Left renal cortex interstitium (tissue), 4 donors: ENCODE measurements at regions not wholly inside any gene's neighbourhood (a gene's known extent, or its start where the extent isn't known, plus 50 kb on each side); places are given as distances from the start of the nearest gene placed in this dataset.

Source experiments
- DNase-seq, 4 donors: peaks; one replicate each; pipeline ENCODE4 v3.0.0-alpha.2; 2013; ENCODE audit warnings: low read depth in 4 of 4, low spot score in 2 of 4, missing footprints in 1 of 4

- DNase-seq = no peak
These were observed 230.1 kb upstream of the THBS1 start for GRCh38 chr15:39350785-39351184.

- DNase-seq = no peak
These were observed 226.7 kb upstream of the THBS1 start for GRCh38 chr15:39354189-39354588.

- no peak for DNase-seq
These were observed 223.2 kb upstream of the THBS1 start for GRCh38 chr15:39357480-39358268.

DNA sequence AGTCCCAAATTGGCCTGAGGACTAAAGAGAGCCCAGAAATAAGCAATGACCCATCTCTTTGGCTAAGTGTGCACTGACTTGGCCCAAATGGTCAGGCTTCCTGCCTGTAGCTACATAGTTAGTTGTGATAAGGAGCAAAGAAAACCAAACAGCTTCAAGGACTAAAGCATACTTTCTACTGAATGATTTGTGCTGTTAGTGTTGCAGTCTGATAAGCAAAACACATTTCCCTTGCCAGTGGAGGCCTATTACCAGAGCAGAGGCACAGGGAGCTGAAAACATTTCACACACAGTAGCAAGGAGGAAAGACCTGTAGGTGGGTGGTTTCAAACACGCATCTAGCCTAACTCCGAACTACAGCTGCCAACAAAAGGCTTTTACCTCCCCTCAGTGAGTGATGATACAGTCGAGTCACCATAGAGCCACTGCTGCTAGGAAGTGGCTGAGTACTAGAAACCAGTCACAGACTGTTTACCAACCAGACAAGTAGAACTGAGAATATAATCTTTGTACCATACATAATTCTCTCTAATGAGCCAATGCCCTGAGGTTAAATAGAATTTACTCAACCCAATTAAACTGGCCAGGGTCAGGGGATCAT is 222.3 kb upstream of the THBS1 start:
- DNase-seq = no peak

GRCh38 chr15:39359771-39360170 is 221.1 kb upstream of the THBS1 start:
- DNase-seq = no peak

GRCh38 chr15:39360452-39360851 is 220.4 kb upstream of the THBS1 start:
- no peak for DNase-seq

DNA sequence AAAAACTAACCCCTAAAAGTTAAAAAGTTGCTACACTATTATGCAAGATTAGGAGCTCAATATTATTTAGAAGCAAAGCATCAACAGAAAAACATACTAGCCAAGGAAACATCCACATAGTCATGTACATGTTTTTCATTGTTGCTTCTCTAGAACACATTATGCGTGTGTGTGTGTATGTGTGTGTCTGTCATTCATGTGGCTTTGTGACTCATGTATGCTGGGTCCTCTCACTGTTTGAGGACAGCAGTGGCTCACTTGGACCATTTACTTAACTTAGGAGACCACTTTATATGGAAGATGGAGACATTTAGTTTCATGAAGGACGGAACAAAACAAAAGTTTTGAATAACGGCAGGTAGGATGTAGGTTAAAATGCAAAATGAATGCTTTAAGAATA is 219.4 kb upstream of the THBS1 start:
- no peak for DNase-seq

DNA sequence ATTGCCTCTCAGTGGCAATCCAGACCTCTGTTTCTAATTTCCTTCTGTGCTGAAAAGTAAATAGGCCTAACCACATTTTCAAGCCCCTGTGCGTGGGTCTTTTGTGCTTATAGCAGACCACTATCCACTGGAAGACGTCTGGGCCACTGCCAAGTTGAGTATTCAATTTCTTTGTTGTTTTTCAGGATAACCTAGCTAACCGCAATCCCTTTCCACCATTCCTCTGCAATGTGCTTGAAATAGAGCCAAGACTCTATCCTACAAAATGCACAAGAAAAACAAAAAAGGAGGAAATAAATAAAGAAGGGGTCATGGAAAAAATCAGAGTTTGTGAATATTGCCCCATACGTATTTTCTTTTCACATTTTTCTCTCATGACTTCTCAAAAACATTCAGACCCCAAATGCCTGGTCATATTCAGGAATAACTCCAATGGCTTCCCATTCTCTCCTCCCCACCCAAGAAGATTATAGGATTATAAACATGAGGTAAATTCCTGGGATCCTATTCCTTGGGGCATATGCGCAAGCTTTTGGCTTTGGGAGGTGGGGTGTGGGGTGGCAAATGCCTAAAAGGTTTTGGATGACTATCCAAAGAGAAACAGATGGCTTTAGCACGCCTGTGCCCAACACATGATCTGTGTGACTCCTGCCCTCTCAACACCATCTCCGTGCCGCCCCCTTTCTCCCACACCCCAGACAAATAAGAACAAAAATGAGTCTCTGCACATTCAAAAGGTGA is 217.9 kb upstream of the THBS1 start:
- DNase-seq = peak in 3 of 4 donors; percentile 41 to 64 (median 61)

GRCh38 chr15:39363761-39364586 is 216.9 kb upstream of the THBS1 start:
- DNase-seq = no peak

DNA sequence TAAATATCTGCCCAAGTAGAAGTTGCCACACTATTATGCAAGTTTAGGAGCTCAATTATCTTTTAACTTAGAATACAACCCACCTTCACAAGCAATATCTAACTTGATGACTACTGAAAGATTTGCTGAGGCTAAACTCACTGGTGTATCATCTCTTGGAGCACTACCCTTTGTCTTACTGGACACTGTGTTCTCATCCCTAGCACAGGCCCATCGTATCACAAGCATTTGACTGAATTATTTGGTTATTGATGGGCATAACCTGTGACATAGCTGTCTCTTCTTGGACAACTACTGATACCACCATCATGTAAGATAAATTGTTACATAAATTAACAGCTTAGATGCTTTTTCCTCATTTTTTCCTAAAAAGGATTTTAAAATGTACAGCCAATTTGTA is 216.2 kb upstream of the THBS1 start:
- no peak for DNase-seq

GRCh38 chr15:39365161-39365560 is 215.7 kb upstream of the THBS1 start:
- no peak for DNase-seq

- DNase-seq = no peak
These were observed 215.0 kb upstream of the THBS1 start for GRCh38 chr15:39365873-39366272.

GRCh38 chr15:39367596-39367995 is 213.3 kb upstream of the THBS1 start:
- DNase-seq = no peak

DNA sequence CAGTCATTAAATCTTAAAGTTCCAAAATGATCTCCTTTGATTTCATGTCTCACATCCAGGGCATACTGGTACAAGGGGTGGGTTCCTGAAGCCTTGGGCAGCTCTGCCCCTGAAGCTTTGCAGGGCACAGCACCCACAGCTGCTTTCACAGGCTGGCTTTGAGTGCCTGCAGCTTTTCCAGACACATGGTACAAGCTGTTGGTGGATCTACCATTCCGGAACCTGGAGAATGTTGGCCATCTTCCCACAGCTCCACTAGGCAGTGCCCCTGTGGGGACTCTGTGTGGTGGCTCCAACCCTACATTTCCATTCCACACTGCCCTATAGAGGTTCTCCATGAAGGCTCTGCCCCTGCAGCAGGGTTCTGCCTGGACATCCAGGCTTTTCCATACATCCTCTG is 211.1 kb upstream of the THBS1 start:
- DNase-seq = no peak

- DNase-seq = no peak
These were observed 204.4 kb upstream of the THBS1 start for GRCh38 chr15:39376371-39376909.

DNA sequence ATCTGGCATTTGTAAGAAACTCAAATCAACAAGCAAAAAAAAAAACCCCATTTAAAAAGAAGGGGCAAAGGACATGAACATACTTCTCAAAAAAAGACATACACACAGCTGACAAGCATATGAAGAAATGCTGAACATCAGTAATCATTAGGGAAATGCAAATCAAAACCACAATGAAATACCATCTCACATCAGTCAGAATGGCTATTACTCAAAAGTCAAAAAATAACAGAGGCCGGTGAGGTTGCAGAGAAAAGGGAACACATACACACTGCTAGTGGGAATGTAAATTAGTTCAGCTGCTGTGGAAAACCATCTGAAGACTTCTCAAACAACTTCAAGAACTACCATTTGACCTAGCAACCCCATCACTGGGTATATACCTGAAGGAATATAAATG is 199.4 kb upstream of the THBS1 start:
- DNase-seq = no peak

DNA sequence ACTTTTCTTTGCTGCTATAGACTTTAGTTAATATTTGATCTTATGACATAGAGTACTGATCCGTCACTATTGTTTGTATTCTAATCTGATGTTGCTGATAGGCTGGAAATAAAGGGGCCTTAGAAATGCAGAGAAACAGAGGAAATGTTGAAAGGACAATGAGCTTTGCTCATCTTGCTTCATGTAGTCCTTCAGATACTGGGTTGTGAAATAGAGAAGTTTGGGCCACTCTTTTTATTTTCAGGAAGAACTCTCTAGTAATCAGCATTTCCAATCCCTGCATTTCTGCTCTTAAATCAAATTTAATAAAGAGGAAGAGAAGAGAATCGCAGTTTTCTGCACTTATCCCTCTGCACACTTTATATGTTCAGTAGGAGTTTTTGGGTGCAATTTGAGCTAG is 192.8 kb upstream of the THBS1 start:
- DNase-seq = no peak

GRCh38 chr15:39391230-39391629 is 189.6 kb upstream of the THBS1 start:
- no peak for DNase-seq

DNA sequence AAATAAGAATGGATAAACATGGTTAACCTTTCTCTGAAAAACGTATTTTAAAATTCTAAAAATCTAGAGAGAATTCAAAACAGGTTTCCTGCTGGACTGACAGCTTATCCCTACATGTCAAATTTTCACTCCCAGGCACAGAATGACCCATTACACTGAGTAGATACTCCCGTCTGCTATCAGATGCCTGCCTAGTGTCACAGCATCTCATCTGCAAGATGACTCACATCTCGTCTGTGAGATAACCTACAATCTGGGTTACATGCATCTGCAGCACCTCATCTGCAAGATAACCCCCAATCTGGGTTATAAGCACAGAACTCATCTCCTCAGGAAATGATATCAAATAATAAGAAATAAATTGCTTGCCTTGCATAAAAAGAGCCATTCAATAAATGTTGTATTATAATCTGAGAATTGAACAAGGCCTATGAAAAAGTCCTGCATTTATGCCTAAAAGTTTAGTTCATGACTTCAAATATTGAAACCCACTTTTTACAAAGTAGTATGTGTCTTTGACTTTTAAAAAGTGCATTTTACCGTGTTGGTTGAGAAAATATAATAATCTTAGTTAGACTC is 188.3 kb upstream of the THBS1 start:
- no peak for DNase-seq
